ENCODE measurements at regions not wholly inside any gene's neighbourhood (a gene's known extent, or its start where the extent isn't known, plus 50 kb on each side); places are given as distances from the start of the nearest gene placed in this dataset.

DNA sequence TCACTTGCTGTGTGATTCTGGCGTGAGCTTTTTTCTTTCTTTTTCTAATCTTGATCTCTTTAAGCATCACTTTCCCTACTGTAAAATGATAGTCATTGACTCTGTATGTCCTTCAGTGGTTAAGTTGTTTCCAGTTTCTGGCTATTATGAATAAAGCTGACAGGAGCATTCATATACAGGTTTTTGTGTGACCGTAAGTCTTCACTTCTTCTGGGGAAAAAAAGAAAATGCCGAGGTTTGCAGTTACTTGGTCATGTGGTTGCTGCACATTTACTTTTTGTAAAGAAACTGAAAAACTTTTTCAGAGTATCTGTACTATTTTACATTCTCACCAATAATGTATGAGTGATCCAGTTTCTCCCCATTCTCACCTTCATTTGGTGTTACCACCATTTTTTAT, 247.4 kb upstream of the RBMS3 start:
- no peak for DNase-seq (ENCODE audit: low read depth)

- no peak for DNase-seq (ENCODE audit: low read depth)
Measured at GRCh38 chr3:29050155-29050554, 230.7 kb upstream of the RBMS3 start.

DNA sequence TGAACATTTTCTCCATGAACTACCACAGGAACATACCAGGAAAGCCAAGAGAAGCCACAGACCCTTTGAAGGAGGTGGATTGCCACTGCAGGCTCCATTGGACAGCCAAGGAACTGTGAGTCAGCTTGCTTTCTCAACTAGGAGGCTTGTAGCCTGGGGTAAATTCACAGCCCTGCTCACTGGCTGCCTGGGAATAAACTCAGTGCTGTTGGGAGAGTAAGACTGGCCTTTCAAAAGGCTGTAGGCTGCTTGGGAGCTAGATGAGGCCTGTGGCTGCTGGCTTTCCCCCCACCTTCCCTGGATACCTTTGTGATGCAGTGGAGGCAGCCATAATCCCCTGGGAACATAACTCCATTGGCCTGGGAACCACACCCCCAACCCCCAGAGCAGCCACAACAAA, 223.5 kb upstream of the RBMS3 start:
- peak; percentile 80 for DNase-seq (ENCODE audit: low read depth)

GRCh38 chr3:29064085-29064484, 216.8 kb upstream of the RBMS3 start:
- DNase-seq (ENCODE audit: low read depth), result peak; percentile 79

- peak; percentile 98 for DNase-seq (ENCODE audit: low read depth)
Measured at GRCh38 chr3:29065211-29065785, 215.6 kb upstream of the RBMS3 start.

GRCh38 chr3:29067007-29067406, 213.9 kb upstream of the RBMS3 start:
- peak; percentile 61 for DNase-seq (ENCODE audit: low read depth)

- peak; percentile 22 for DNase-seq (ENCODE audit: low read depth)
Measured at GRCh38 chr3:29070959-29071634, 209.8 kb upstream of the RBMS3 start.

GRCh38 chr3:29072611-29073010, 208.3 kb upstream of the RBMS3 start:
- DNase-seq (ENCODE audit: low read depth), result no peak

DNA sequence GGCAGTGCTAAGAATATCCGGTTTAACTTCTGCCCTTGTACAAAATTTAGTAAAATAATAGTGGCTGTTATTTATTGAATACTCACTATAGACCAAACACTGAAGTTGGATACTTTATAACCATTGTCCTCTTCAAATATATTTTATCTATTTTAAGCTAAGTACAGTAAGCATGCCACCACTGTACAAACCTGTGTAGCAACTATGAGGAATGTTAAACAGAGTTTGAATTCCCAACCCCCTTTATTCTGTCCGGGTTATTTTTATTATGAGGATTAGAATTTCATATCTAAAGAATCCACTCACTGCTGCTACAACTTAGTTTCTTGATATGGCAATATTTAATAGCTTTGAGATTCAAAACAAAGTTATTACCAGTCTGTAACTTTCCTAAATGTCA, 203.5 kb upstream of the RBMS3 start:
- no peak for DNase-seq (ENCODE audit: low read depth)

DNA sequence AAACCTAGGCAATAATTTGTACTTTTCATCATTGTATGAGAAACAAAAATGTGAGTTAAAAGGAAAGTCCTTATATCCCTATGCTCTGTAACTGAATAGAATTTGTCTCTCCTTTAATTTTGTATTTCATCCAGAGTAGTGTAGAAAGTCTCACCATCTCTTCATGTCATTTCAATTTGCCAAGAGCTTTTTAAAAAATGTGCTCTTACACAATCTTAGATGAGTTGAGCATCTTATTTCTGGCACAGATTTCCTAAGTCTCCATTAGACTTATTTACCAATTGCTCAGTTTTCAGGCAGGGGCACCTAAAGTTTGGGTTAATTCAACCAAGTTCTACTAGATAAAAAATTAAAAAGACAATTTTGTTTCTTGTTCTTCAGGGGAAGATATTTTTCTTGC, 201.5 kb upstream of the RBMS3 start:
- no peak for DNase-seq (ENCODE audit: low read depth)

DNA sequence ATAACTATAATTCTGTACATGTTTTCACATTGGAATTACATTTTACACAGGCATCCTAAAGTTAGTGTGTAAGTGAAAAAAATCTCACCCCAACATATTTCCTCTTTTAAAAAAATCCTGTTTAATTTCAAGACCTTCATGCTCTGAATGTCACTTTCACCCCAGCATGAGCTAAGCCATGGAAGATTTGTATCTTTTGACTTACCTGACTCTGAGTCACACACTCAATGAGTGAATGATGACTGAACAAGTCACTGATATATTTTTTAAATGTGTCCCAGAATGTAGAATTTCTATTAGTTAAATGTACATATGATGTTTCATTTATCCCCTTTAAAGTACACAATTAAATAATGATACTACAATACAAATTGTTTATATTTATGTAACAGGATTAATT, 199.9 kb upstream of the RBMS3 start:
- no peak for DNase-seq (ENCODE audit: low read depth)

- DNase-seq (ENCODE audit: low read depth), result no peak
Measured at GRCh38 chr3:29083081-29083480, 197.8 kb upstream of the RBMS3 start.

DNA sequence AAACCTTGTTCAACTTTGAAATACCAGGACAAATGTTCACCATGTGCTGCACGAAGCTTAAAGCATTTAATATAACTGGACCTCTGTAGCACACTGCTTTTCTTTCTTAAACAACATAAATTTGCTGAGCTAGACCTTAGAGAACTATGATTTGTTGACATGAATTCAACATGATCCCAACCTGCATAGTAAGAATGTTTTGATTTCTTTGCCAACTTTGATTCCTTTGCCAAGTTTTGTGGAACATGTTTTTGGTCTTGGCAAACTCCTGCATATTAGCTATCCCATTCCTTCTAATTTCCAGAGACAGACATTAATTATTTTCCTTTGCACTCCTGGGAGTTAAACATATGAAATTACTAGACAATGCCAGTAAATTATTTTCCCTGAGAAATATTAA, 197.2 kb upstream of the RBMS3 start:
- DNase-seq (ENCODE audit: low read depth), result no peak

DNA sequence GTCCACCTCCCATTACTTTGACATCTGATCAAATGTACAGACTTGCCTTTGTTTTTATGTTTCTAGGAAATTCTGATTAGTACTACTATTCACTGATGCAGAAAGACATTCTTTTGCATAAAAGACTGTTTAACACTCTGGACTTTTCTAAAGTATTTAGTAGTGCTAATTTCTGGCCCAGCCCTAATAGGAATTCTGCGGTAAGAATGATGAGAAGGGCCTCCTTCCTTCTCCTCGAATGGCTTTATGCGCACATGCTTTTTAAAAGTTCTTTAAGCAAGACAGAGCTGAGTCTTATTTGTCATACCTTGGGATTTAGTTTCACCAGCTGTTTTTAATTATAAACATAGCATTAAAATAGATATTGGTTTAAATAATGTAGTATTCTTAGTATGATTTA, 192.3 kb upstream of the RBMS3 start:
- DNase-seq (ENCODE audit: low read depth), result no peak

DNA sequence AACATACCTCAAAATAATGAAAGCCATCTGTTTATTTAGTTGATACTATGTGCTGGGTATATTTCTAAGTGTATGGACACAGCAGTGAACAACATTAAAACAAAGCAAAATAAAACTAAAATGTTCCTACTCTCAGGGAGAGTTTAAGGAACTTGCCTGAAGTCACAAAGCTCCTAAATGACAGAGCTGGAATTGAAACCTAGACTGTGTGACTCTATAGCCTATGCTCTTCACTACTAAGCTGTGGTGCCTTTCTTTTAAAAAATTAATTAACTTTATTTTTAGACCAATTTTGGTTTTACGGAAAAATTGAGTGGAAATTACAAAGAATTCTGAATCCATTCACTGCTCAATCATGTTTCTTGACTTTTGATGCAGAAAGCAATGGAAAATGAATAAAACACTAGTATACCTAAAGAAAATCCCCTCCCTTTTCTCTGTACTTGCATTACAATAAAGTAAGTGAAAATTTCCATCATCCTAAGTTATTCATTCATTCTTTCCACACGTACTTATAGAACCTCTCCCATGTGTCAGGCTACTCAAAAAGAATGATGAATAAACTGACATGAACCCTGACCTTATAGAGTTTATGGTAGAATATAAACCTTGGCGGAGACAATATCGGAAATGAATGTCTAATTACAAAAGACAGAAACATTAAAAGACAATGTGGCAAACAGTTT, 189.8 kb upstream of the RBMS3 start:
- no peak for DNase-seq (ENCODE audit: low read depth)

DNA sequence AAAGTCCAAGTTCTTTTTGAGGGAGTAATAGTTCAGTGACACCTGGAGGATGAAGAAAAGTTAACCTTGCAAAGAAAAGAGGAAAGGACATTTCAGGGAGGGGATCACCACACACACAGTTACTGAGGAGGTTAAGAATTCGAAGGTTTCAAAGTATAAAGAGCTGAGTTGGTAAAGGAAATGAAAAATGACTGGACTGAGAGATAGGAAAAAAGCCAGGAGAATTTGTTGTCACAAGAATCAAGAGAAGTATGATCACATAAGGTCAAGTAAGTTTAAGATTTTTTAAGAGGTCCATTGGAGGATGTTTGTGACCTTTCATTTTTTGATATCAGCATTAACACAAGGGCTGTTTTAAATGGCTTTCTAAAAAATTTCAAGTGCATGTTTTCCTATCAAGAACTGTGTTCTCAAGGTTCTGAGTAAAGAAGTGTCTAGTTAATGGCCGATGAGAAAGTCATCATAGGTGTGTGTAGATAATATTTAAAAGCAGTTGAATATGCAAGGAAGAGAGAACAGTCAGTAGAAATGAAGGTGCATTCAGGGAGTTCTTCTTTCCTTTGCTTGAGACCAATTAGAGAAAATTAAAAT, 189.2 kb upstream of the RBMS3 start:
- DNase-seq (ENCODE audit: low read depth), result no peak

DNA sequence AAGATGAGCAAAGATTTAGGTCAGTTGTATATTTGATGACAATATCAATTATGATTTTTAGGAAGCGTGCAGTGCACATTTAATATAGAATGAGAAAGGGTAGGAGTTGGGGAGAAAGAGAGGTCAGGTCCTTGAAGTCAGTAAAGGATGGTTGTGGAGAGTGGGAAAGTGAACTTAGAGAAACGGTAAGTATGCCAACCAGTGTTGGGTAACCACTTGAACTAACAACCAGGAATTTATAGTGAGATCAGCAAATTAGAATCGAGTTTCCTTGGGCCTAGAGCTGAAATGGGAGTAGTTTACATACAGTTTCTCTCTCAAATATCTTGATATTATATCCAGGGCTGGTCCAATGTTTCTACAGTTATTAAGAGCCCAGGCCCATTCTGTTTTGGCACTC, 188.5 kb upstream of the RBMS3 start:
- DNase-seq (ENCODE audit: low read depth), result no peak

DNA sequence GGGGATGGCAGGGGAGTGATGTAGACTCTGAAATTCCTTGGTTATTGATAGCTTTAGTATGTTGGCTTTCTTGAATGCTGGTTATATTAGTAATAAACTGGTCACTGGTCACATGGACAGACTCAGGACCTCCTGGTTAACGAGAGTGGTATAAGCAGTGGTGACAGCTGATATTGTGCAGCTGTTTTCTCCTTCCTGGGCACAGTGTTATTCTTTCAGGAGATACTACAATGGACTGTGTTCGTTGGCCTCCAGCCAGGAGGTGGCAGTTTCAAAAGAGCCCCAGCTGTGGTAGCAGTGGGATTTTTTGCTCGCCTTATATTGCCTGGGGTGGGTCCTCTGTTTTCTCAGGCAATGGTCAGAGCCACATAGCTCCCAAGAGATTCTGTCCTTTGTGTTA, 181.6 kb upstream of the RBMS3 start:
- DNase-seq (ENCODE audit: low read depth), result no peak

GRCh38 chr3:29099775-29100174, 181.1 kb upstream of the RBMS3 start:
- DNase-seq (ENCODE audit: low read depth), result no peak

DNA sequence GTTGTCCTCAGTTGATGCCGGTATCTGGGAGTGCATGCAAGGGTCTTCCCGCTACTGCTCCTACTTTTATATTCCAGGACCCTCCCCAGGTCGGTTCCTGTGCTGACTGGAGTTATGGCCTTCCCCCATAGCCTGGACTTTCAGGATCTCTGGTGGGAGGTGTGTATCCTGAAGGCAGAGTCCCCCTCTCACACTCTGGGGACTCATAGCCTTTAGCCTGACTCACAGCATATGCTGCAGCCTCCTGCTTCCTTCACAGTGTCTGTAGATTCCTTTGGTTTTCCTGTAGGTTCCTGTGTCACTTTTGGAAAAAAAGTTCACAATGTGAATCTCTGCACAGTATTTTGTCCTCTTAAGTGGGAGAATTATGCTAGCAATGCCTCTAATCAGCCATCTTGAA, 180.6 kb upstream of the RBMS3 start:
- no peak for DNase-seq (ENCODE audit: low read depth)

DNA sequence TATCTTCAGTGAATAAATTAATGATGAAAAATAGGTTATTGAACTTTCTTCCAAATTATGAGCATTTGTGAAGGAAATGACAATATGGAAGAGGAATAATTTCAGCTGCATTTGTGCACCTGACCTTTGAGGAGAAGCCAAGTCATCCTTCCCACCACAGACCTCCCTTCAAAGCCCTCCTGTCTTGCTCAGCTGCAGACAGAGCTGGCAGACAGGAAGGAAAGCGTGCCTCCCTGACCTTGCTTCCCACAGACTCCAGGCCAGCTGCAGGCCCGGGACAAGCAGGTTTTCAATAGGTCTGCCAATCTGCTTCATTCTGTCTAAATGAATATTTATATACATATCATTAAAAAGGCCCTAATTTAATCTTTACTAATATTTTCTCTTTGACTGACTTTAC, 152.9 kb upstream of the RBMS3 start:
- DNase-seq (ENCODE audit: low read depth), result peak; percentile 7

DNA sequence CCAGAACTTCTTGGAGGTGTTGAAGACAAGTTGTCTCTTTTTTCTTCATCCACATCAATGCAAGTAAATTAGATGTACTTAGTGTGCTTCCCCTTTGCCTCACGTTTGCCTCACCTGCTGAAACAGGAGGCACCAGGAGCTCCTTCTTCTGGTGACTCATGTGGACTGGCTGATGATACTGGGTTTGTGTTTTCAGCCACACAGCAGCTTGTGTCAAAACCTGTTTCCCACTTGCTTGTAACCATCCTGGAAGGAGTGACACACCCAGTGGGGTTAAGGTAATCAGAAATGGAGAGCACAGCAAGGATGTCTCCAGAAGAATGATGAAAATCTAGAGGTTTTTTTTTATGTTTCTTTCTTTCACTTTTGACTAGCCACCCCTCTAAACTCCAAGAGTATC, 143.3 kb upstream of the RBMS3 start:
- peak; percentile 2 for DNase-seq (ENCODE audit: low read depth)

DNA sequence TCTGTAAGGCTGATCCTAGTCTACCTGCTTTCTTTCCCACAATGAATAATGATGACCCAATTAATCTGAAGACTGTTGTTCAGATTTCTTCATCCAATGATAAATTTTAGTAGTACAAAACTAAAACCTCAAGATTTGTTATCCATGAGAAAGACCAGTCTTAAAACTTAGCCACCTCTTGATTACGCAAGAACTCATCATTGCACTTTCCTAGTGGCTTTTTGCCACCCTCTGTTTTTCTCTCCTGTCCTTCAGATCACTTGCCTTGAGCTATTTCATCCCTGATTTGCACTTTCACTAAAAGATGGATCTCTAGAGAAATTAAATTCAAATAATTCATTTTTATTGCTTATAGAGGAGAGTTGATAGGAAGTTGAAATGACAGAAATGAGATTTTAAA, 142.7 kb upstream of the RBMS3 start:
- no peak for DNase-seq (ENCODE audit: low read depth)
